ENCODE measurements at regions not wholly inside any gene's neighbourhood (a gene's known extent, or its start where the extent isn't known, plus 50 kb on each side); places are given as distances from the start of the nearest gene placed in this dataset.

GRCh38 chr4:116005037-116005805 is 891.8 kb upstream of the NDST4 start:
- Histone ChIP-seq H3K79me2 (ENCODE audit: insufficient read depth, low read length) (no peaks in the 10 kb centered on the region), H3K4me3 (replicated peaks in 1 of 3; ENCODE audit: low read depth in 2 of 3, low read length in 3 of 3) (no peak overlapping the region), H3K9ac (ENCODE audit: insufficient read depth, low read length, poor library complexity, severe bottlenecking) (no peak overlapping the region), H3K9me3 (replicated peaks in 1 of 2; ENCODE audit: control insufficient read depth in 1 of 2, insufficient read depth in 1 of 2, low read length in 2 of 2) (no peaks in the 10 kb centered on the region), H3K4me1 (ENCODE audit: control insufficient read depth in 1 of 2, insufficient read depth in 2 of 2, low read length in 2 of 2) (no peaks in the 10 kb centered on the region), H4K20me1 (ENCODE audit: insufficient read depth, low read length) (no peaks in the 10 kb centered on the region), H2AFZ (ENCODE audit: insufficient read depth, low read depth, low read length, poor library complexity, severe bottlenecking) (no peak overlapping the region), H3K27me3 (ENCODE audit: control insufficient read depth in 2 of 2, insufficient read depth in 2 of 2, low read length in 2 of 2) (no peaks in the 10 kb centered on the region), H3K36me3 (replicated peaks in 1 of 2; ENCODE audit: control insufficient read depth in 1 of 2, insufficient read depth in 2 of 2, low read length in 2 of 2) (no peaks in the 10 kb centered on the region), H3K27ac (ENCODE audit: low read depth in 1 of 2, low read length in 2 of 2) (no peak overlapping the region), H3K4me2 (replicated peaks; ENCODE audit: extremely low read depth, low read length, poor library complexity, severe bottlenecking) (no peak overlapping the region)
- no peak for DNase-seq
- H3K27me3 Mint-ChIP-seq (ENCODE audit: low read depth in 3 of 3): no peaks in the 10 kb centered on the region
- no peak for TF ChIP-seq CTCF (IDR thresholded peaks at IDR 0.05)
- intact Hi-C loops (cut with micrococcal nuclease): no loop called here
- peaks cover 0 to 10% (median 3%) of the 10 kb centered on the region in 7 donors for H3K9me3 Mint-ChIP-seq
- H3K36me3 Mint-ChIP-seq: no peaks in the 10 kb centered on the region
- no peaks in the 10 kb centered on the region for H3K4me1 Mint-ChIP-seq
- no peak overlapping the region for H3K27ac Mint-ChIP-seq
- no CpG with 5 or more reads among the region's 3 CpGs for WGBS (ENCODE audit: insufficient coverage)
- H3K4me3 Mint-ChIP-seq: no peak overlapping the region

DNA sequence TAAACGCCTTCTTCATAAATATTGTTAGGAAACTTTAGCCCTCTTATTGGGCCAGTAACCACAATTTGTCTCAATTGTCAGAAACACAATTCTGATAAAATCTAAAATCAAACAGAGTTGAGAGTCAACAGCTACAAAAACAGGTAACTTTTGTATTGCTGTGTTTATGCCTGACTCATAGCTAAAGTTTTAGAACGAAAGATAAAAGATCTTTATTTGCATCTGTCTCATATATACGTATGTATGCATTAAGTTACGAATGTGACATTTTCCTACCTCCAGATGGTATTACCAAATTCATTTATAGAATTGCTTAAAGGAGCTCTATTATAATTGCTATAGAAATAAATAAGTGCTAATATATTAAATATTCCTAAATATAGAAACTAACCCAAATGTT is 887.9 kb upstream of the NDST4 start:
- Histone ChIP-seq H3K9me3 (replicated peaks in 1 of 2; ENCODE audit: control insufficient read depth in 1 of 2, insufficient read depth in 1 of 2, low read length in 2 of 2) (no peaks in the 10 kb centered on the region), H3K4me2 (replicated peaks; ENCODE audit: extremely low read depth, low read length, poor library complexity, severe bottlenecking) (no peak overlapping the region), H3K9ac (ENCODE audit: insufficient read depth, low read length, poor library complexity, severe bottlenecking) (no peak overlapping the region), H3K4me3 (replicated peaks in 1 of 3; ENCODE audit: low read depth in 2 of 3, low read length in 3 of 3) (no peak overlapping the region), H3K27ac (ENCODE audit: low read depth in 1 of 2, low read length in 2 of 2) (no peak overlapping the region), H3K79me2 (ENCODE audit: insufficient read depth, low read length) (no peaks in the 10 kb centered on the region), H4K20me1 (ENCODE audit: insufficient read depth, low read length) (no peaks in the 10 kb centered on the region), H3K4me1 (ENCODE audit: control insufficient read depth in 1 of 2, insufficient read depth in 2 of 2, low read length in 2 of 2) (no peaks in the 10 kb centered on the region), H2AFZ (ENCODE audit: insufficient read depth, low read depth, low read length, poor library complexity, severe bottlenecking) (no peak overlapping the region), H3K36me3 (replicated peaks in 1 of 2; ENCODE audit: control insufficient read depth in 1 of 2, insufficient read depth in 2 of 2, low read length in 2 of 2) (no peaks in the 10 kb centered on the region), H3K27me3 (ENCODE audit: control insufficient read depth in 2 of 2, insufficient read depth in 2 of 2, low read length in 2 of 2) (no peaks in the 10 kb centered on the region)
- Mint-ChIP-seq H3K27me3 (ENCODE audit: low read depth in 3 of 3) (no peaks in the 10 kb centered on the region), H3K9me3 (peaks cover 0 to 12% (median 3%) of the 10 kb centered on the region in 7 donors), H3K27ac (no peak overlapping the region), H3K4me3 (no peak overlapping the region), H3K36me3 (no peaks in the 10 kb centered on the region), H3K4me1 (no peaks in the 10 kb centered on the region)
- intact Hi-C loops (cut with micrococcal nuclease): no loop called here
- no peak for TF ChIP-seq CTCF (IDR thresholded peaks at IDR 0.05)
- DNase-seq: no peak
- WGBS (ENCODE audit: insufficient coverage): no CpG with 5 or more reads among the region's 4 CpGs

Data from CD14-positive monocyte (primary cell).